ENCODE measurements at regions not wholly inside any gene's neighbourhood (a gene's known extent, or its start where the extent isn't known, plus 50 kb on each side); places are given as distances from the start of the nearest gene placed in this dataset.

GRCh38 chr9:81377921-81378320, 311.4 kb downstream of the TLE1 start:
- no peak for TF ChIP-seq CTCF (conservative IDR thresholded peaks at IDR 0.05)
- no peak for TF ChIP-seq EZH2 (IDR thresholded peaks at IDR 0.05; ENCODE audit: low read depth)
